GM19452 (cell line): ENCODE measurements at regions not wholly inside any gene's neighbourhood (a gene's known extent, or its start where the extent isn't known, plus 50 kb on each side); places are given as distances from the start of the nearest gene placed in this dataset.

Source experiments
- ATAC-seq: cut with Tn5 transposase; IDR thresholded peaks from one replicate; pipeline ENCODE4 v1.9.1; 2021; ENCODE audit not compliant: unreplicated experiment

DNA sequence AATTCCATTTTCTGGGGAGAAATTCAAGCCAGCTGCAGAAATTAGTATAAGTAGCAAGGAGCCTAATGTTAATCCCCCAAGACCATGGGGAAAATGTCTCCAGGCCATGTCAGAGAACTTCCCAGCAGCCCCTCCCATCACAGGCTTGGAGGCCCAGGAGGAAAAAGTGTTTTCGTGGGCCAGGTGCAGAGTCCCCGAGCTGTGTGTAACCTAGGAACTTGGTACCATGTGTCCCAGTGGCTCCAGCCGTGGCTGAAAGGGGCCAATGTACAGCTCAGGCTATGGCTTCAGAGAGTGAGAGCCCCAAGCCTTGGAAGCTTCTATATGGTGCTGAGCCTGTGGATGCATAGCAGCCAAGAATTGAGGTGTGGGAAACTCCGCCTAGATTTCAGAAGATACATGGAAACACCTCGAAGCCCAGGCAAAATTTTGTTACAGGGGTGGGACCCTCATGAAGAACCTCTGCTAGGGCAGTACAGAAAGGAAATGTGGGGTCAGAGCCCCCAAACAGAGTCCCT, 286.3 kb downstream of the MATN1 start:
- no peak for ATAC-seq

DNA sequence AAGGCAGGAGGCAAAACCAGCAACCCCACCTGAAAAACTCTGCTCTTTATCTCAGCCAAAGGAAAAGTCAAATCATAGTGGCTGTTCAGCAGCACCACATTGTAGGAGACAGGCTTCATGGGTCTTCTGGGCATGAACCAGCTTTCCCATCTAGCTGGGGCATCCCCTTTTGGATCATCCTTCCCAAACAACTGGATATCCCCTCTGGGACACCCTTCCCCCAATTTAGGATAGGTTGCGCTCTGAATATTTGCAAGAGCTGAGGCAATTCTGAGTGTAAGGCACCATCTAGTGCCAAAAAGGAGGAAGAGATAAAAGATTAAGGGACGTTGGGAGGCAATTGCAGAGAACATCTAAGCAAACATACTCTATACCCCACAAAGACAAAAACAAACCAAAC, 295.8 kb downstream of the MATN1 start:
- no peak for ATAC-seq

DNA sequence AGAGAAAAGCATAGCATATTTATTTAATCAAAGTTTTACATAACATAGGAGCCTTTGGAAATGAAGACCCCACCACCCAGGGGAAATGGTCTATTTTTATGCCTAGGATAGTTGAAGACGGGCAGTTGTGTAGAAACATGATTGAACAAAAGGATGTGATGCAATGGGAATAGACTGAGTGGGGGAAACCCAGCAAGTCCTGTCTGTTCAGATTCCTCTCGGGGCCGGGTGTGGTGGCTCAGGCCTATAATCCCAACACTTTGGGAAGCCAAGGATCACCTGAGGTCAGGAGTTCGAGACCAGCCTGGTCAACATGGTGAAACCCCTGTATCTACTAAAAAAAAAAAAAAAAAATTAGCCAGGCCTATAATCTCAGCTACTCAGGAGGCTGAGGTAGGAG, 298.3 kb downstream of the MATN1 start:
- ATAC-seq: no peak

DNA sequence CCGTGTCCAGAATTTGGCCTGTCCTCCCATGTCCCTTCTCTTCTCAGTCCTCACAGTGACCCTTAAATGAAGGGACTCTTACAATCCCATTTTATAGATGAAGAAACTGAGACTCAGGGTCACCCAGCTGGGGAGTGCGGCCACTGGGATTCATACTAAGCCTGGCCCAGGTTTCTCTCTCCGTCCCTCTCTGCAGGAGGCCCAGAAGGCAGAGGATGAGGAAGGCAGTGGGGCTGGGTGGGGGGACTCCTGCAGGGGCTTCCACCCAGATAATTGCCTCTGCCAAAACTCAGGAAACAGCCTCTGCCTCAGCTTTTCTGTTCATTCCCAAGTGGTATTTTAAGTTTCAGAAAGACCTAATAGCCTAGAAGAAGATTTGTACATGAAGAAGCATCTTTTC, 299.8 kb downstream of the MATN1 start:
- ATAC-seq: no peak

DNA sequence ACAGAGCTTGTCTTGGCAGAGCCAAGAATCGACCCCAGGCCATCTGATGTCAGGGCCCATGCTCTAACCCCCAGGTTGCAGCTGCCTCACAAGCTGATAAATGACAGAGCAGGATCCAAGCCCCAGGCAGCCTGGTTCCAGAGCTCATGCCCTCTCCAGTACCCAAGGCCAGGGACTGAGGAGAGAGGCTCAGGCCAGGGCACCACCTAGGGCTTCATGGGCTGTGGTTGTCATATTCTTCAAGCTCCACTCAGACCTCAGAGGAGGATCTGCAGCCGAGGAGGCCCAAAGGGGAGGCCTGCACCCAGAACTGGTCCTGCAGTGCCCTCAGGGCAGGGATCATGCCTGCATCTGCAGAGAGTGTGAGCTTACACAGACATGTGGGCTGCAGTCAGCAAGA, 301.1 kb downstream of the MATN1 start:
- ATAC-seq: no peak

DNA sequence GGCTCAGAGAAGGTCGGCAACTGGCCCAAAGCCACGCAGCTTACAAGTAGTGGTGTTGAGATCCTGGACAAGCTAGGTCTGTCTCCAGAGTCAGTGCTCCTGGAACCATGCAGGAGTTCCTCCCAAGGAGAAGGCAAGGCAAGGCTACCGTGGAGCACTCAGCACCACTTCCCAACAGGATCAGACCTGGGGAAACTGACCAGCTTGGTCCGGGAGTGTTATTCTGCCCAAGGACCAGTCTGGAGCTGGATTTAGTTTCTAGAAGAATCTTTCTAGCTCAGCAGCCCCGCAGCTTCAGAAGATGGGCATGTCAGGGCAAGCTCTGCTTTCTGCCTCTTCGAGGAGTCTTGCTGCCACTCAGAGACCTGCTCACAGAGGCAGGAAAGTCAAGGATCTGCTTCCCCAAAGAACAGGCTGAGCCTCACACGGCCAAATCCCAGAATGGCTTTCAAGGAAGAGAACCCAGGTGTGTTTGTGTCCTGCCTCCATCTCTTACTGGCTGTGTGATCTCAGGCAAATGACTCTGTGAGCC, 302.8 kb downstream of the MATN1 start:
- ATAC-seq: no peak

DNA sequence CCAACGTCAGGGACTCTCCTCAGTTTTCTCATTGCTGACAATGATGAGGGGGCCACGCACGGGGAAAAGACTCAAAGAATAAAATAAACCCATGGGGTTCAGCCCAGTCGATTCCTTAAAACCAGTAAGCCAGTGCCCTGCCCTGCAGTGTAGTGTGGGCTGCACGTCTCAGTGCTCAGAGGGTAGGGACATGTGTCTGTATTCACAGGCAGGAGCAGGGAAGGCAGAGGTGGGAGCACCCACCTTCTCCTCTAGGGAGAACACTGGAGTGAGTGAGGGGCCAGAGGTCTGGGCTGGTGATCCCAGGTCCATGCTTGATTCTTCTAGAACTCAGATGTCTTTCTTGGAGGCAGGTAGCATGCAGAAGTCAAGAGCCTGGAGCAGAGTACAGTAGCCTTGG, 303.6 kb downstream of the MATN1 start:
- no peak for ATAC-seq

DNA sequence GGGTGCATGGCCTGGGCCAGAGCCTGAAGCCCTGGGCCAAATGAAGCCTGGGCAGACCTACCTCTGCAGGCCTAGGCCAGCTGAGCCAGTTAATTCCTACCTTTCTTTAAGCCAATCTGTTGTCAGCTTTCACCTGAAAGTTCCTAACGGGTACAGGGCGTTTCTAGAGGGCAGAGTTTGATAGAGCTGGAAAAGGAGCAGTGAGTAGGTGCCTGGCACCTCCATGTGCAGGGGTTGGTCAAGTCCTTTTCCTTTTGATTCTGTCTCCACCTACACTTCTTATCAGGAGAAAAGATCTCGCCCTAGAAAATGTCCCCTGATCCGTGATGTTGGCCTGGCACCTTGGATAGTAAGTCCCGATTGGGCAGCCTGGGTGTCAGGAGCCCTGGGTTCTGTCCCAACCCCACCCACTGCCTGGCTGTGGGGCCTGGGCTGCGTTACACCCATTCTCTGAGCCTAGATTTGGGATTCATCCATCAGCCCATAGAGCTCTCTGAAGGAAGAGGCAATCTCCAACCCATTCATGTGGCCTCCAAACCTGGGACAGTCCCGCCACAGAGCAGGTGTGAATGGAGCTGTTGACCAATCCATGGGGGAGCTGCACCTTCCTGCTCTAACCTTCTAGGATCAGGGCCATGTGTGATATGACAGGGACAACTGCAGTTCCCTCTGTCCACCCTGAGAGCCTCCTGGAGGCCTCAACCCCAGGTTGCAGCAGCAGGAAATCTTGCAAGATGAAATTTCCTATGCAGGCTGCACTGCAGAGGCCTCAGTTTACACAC, 304.3 kb downstream of the MATN1 start:
- ATAC-seq: no peak

DNA sequence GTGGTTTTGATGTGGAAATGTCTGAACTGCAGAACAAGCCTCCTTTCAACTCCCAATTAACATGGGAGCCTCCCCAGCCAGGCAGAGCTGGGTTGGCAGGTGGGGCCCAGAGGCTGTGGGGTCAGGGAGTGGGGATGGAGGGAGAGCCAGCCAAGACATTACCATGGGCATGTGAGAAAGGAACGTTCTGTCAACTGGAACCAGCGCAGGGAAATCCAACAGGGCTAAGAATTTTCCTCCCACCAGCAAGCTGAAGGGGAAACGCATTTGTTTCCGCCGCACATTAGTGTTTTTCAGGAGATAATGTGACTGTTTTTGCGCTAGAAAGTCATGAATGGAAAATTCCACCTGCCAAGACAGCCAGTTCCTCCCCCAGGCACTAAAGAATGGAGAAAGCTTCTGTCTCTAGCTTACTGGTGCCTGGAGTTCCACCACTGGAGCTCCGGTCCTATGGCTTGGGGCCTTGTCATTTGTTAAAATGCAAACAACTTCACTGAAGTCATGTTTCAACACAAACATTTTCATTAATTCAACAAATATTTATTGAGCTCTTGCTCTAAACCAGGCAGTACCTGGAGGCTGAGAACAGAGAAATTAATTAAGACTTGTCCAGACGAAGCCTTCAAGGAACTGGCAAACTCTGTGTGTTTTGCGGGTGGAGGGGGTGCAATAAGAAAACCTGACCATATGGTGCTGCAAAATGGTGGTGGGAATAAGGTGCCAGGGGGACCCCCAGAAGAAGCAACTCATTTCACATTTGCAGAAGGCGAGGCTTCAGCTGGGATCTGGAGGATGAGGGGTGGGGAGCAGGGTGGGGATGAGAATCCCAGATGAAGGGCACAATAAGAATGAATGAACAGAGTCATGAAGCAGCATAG, 305.1 kb downstream of the MATN1 start:
- no peak for ATAC-seq

DNA sequence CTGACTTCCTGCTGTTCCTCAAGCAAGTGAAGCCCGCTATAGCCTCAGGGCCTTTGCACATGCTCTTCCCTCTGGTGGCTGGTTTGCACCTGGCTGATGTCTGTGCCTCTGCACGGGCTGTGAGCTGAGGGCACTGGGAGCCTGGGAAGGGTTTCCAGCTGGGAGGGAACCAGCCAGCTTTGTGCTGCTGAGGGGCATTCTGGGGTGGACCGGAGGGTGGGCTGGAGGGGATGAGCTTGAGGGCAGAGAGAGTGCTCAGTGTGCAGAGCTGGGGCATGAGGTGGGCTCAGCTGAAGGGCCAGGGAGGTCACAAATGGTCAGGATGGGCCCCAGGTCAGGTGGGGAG, 305.7 kb downstream of the MATN1 start:
- no peak for ATAC-seq

DNA sequence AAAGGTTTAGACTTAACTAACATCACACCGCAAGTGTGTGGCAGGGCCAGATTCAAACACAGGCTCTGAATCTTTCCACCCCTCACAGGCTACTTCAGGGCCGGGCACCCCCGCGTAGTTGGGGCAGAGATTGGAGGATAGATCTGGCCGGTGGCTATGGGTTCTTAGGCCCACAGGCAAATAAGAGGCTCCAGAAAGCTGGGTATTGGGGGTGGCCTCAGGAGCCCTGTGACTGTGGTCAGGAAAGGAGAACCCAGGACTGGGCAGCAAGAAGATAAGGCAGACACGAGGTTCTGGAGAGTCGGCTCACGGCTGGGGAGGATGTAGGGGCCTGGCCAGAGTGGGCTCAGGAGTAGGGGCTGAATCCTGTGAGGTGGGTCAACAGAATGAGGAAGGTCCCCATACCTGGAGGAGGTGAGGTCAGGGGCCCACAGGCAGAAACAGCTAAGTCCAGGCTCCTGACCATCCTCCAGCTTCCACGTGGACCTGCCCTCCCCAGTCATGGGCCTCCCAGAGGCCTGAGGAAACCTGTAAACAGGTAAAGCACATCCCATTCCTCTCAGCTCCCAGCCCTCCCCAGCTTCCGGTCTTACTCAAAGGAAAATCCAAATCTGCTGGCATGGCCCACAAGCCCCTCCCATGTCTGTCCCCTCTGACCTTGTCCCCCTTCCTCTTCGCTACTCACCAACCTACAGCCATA, 306.2 kb downstream of the MATN1 start:
- no peak for ATAC-seq

DNA sequence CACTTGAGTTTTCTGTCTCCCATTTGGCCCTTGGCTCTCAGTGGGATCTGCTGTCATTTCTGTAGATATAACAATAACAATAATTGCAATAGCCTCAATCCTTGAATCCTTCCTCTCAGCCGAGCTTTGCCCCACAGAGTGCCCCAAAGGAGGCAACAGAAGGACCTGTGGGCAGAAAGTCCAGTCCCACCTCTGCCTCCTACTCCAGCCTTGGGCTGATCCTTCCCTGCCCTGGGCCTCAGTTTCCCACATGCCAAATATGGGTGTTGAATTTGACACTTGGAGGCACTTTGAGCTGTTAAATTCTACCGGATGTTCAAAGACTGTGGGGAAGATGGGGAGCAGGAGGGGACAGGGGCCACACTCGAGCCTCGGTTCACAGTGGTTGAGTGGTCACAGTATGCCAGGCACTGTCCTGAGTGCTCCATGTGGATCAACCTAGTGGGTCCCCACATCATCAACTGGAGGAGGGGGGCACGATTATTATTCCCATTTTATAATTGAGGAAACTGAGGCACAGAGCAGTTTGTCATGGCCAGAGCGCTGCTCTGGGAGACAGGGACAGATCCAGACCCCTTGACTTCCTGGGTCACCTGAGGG, 307.1 kb downstream of the MATN1 start:
- ATAC-seq: no peak

DNA sequence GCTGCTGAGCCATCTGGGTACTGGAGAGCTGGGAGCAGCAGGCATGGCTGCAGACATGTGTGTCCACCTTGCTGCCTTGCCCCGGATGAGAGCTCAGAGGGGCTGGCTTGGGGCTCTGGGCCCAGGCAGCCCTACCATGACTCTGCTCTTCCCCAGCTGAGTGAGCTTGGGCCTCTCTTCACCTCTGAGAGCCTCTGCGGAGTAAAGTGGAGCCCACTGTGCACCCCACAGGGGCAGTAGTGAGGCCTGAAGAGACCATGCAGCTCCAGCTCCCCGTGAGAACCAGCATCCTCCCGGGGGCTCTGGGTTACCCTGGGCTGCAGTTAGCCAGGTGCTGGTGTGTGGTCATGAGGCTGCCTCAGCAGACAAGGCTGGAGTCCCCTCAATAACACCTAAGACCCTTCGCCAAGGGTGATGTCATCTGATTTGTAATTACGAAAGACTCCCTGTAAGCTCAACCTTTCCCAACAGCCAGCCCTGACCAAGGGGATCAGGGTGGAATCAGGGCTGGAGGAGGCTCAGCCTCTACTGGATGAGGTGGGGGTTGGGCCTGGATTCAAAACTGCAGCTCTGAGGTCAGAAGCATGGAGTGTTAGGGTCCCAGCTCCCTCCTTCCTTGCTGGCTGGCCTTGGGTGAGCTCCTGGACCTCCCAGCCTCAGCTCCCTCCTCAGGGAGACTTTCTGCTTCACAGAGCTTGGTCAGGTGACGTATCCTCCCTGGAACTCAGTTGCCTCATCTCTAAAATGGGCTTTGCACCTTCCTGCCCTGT, 308.0 kb downstream of the MATN1 start:
- no peak for ATAC-seq

DNA sequence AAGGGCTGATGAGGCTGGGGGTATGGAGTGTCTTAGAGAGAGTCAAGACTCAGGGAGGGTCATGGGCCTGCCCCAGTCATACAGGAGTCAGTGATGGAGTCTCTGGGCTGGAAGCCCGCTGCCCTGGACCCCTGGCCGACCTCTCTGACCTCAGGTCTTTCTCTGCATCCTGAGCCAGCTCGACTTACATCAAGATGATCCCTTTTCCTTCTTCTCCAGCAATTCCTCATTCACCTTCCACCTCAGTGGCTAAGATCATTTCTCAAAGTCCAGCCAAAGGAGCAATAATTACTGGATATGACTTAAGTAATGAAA, 308.6 kb downstream of the MATN1 start:
- ATAC-seq: no peak

DNA sequence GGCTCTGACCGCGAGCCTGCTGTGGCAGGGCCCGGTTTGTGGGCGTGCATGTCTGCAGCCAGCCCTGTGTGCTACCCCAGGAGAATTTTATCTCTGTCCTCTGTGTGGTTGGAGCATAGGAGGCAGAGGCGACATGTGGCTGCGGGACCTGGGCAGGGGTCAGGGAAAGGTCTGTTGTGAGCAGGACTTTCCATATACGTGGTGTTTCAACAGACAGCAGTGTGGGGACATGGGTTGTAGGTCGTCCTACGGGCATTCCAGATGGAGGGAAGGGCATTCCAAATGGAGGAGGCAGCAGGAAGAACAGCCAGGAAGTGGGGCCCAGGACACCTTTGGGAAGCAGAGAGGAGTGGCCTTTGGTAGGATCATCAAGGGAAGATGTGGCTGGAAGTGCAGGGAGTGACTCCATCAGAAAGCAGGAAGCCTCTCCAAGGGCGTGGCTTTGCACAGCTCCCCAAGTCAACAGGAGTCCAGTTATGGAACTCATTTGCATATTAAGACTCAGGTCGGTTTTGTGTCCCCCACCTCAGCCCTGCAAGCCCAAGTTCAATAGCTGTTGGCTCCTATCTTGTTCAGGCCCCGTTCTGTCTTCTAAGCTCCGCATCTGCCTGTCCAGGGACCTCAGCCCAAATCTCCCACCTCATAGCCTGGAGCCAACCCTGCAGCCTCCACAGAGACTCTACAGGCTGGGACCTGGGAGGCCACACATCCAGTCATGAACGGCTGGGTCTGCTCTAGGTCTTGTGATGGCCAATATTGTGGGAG, 309.1 kb downstream of the MATN1 start:
- ATAC-seq: no peak

DNA sequence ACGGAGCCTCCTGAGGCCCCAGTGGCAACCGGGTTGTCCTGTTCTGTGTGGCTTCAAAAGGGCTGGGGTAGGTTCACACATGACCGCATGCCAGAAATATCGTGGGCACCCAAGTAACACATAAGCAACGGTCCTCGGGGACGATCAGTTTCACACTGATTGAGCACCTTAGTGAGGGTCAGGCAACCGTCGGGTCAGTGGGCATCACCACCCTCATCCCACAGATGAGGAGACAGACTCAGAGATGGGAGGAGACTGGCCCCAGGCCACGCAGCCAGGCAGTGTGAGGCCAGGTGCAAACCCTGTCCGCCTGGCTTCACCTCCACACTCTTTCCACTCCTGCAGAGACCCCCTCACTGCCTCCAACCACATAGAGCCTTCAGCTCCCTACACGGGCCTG, 309.8 kb downstream of the MATN1 start:
- no peak for ATAC-seq

DNA sequence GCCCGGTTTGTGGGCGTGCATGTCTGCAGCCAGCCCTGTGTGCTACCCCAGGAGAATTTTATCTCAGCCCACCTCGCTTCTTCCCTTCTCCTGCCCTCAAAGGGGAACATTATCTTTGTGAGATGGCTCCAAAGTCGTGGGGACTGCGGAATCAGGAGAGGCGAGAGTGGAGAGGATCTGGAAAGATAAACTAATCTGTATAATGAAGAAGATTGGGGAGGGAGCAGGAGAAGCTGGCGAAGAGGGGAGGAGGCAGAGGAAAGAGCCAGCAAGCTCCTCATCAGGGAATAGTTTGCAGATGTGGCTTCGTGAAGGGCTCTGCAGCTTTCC, 310.3 kb downstream of the MATN1 start:
- ATAC-seq: no peak

DNA sequence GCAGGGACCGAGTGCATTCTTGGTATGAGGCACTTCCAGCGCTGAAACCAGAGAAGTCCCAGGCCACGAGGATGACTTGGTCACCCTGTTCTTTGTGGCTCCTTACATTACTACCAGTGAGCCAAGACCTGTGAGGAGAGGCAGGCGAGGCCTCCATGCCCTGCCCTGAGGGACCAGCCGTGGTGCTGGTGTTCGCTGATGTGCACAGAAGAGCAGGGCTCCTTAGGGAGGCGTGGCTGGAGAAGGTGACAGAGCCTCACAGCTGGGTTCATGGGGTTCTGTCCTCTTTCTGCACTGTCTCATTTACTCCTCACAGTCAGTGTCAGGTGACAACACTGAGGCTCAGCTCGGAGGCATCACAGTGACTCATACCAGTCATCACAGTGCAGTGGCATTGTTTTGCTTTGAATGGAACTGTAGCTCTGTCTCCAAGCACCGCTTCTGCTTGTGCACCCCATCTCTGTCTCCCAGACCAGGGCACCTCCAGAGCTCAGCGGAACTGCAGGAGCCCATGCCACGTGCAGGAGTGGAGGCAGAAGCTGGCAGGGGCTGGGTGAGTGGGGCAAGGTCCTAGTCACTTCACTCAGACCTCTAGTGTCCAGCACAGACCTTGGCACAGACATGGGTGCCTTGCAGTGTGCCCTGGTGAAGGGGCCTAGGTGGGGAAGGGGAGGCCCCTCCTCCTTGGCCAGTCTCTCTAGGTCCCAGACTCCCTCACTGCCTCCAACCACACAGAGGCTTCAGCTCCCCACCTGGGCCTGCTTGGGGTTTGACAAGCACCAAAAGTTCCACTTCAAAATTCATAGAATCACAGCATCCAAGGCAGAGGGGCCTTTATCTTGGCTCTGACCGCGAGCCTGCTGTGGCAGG, 310.9 kb downstream of the MATN1 start:
- ATAC-seq: no peak

DNA sequence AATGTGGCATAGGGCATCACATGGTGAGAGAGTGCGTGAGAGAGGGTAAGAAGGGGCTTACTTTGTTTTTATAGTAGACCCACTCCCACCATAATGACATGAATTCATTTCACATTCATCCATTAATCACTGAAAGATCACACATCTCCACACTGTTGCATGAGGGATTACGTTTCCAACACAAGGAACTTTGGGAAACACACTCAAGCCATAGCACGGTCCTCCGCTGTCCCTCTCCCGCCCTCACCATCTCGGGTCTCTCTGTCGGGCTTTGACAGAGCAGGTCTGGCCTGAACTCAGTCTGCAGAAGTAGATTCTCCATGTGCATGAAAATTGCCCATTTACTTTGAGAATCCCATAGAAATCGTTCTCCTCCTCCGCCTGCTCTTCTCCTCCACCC, 312.2 kb downstream of the MATN1 start:
- ATAC-seq: no peak
